ENCODE measurements at regions not wholly inside any gene's neighbourhood (a gene's known extent, or its start where the extent isn't known, plus 50 kb on each side); places are given as distances from the start of the nearest gene placed in this dataset.

- Histone ChIP-seq H3K79me2 (no peaks in the 10 kb centered on the region), H3K4me3 (no peak overlapping the region), H3K9me2 (replicated peaks; ENCODE audit: insufficient read depth) (no peaks in the 10 kb centered on the region), H3K9me3 (ENCODE audit: low read depth) (no peaks in the 10 kb centered on the region), H3K27me3 (no peaks in the 10 kb centered on the region), H3K36me3 (replicated peaks; ENCODE audit: insufficient read depth, low read depth) (no peaks in the 10 kb centered on the region), H4K20me1 (ENCODE audit: insufficient read depth, poor library complexity, severe bottlenecking) (no peaks in the 10 kb centered on the region), H2AFZ (no peak overlapping the region), H3K27ac (peak overlapping the region; percentile 44), H3K4me1 (ENCODE audit: insufficient read depth) (peaks cover 13% of the 10 kb centered on the region), H3K4me2 (no peak overlapping the region)
- no peak for TF ChIP-seq EZH2phosphoT487 (IDR thresholded peaks at IDR 0.05; ENCODE audit: low read depth, severe bottlenecking, unreplicated experiment)
- no peak for TF ChIP-seq EZH2 (IDR thresholded peaks at IDR 0.05; ENCODE audit: borderline replicate concordance)
- TF ChIP-seq, protein P1, sequence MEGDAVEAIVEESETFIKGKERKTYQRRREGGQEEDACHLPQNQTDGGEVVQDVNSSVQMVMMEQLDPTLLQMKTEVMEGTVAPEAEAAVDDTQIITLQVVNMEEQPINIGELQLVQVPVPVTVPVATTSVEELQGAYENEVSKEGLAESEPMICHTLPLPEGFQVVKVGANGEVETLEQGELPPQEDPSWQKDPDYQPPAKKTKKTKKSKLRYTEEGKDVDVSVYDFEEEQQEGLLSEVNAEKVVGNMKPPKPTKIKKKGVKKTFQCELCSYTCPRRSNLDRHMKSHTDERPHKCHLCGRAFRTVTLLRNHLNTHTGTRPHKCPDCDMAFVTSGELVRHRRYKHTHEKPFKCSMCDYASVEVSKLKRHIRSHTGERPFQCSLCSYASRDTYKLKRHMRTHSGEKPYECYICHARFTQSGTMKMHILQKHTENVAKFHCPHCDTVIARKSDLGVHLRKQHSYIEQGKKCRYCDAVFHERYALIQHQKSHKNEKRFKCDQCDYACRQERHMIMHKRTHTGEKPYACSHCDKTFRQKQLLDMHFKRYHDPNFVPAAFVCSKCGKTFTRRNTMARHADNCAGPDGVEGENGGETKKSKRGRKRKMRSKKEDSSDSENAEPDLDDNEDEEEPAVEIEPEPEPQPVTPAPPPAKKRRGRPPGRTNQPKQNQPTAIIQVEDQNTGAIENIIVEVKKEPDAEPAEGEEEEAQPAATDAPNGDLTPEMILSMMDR (IDR thresholded peaks at IDR 0.05; ENCODE audit: poor library complexity), result no peak
- no peak for DNase-seq (ENCODE audit: low spot score)
- 83% methylated on average over 5 of the region's 5 CpGs for WGBS (ENCODE audit: low lambda C conversion rate, missing lambda C conversion rate)
These were observed 419.5 kb upstream of the ARGLU1 start for GRCh38 chr13:106987427-106987785.

DNA sequence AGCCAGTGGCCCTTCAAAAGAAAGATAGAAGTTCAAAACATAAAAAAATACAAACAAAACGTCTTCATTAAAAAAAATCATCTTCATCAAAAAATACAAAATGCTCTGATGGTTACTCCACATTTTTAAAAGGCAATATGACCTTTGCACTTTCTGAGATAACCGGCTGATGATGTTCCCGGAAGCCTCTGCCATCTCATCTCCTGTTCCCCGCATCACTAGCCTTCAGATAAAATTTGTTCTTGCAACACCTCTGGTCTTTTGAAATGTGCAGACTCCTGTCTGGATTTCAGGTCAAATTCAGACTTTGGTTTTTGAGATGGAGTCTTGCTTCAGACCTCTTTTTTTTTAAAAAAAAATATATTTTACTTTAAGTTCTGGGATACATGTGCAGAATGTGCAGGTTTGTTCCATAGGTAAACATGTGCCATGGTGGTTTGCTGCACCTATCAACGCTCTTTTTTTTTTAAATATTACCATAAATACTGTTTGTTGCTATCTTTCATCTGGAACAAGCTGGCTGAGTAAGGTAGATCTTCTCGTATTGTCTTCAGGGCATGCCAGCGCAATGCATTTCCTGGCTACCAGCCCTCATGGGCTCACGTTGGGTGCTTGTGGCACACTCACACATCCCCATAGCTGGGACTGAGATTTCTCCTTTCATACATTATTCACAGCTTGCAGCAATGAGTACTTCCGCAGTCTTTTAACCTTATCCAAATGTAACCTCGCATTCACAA is 418.9 kb upstream of the ARGLU1 start:
- H3K27me3 ChIP-seq, result no peaks in the 10 kb centered on the region
- H3K4me3 ChIP-seq, result no peak overlapping the region
- TF ChIP-seq EZH2phosphoT487 (IDR thresholded peaks at IDR 0.05; ENCODE audit: low read depth, severe bottlenecking, unreplicated experiment), result no peak
- TF ChIP-seq, protein P1 (IDR thresholded peaks at IDR 0.05; ENCODE audit: poor library complexity), result no peak
- TF ChIP-seq EZH2 (IDR thresholded peaks at IDR 0.05; ENCODE audit: borderline replicate concordance), result no peak
- peak overlapping the region; percentile 65 for H3K27ac ChIP-seq
- H3K4me2 ChIP-seq, result peak overlapping the region; percentile 36
- peak; percentile 38 for DNase-seq (ENCODE audit: low spot score)
- no peak overlapping the region for H2AFZ ChIP-seq
- H4K20me1 ChIP-seq (ENCODE audit: insufficient read depth, poor library complexity, severe bottlenecking), result no peaks in the 10 kb centered on the region
- no peaks in the 10 kb centered on the region for H3K9me3 ChIP-seq (ENCODE audit: low read depth)
- no peaks in the 10 kb centered on the region for H3K9me2 ChIP-seq (replicated peaks; ENCODE audit: insufficient read depth)
- peaks cover 13% of the 10 kb centered on the region for H3K4me1 ChIP-seq (ENCODE audit: insufficient read depth)
- no peaks in the 10 kb centered on the region for H3K79me2 ChIP-seq
- 81% methylated on average over 10 of the region's 10 CpGs for WGBS (ENCODE audit: low lambda C conversion rate, missing lambda C conversion rate)
- H3K36me3 ChIP-seq (replicated peaks; ENCODE audit: insufficient read depth, low read depth), result no peaks in the 10 kb centered on the region

DNA sequence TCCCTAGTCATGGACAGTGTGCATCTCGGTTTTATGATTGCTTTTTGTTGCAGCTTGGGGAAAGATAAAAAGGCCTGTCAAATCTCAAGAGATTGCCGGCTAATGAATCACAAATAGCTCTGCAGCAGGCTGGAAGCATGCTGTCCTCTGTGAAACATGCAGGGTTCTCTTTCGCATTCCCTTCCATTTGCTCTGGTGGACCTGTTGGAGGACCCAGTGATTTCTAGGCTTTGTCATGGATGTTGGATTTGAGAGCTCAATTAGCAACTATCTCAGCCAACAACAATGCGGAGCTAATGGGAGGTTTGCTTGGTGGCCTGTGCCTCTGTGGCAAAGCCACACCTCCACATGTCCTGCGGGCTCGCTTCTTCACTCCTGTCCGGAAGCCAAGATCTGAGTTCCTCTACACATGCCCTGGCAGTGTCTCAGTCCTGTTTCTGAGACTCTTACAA is 418.1 kb upstream of the ARGLU1 start:
- Histone ChIP-seq H3K36me3 (replicated peaks; ENCODE audit: insufficient read depth, low read depth) (no peaks in the 10 kb centered on the region), H3K79me2 (no peaks in the 10 kb centered on the region), H3K4me2 (peak overlapping the region; percentile 36), H3K9me2 (replicated peaks; ENCODE audit: insufficient read depth) (no peaks in the 10 kb centered on the region), H3K27ac (peak overlapping the region; percentile 65), H3K9me3 (ENCODE audit: low read depth) (no peaks in the 10 kb centered on the region), H3K27me3 (no peaks in the 10 kb centered on the region), H4K20me1 (ENCODE audit: insufficient read depth, poor library complexity, severe bottlenecking) (no peaks in the 10 kb centered on the region), H3K4me1 (ENCODE audit: insufficient read depth) (peaks cover 13% of the 10 kb centered on the region), H2AFZ (no peak overlapping the region), H3K4me3 (no peak overlapping the region)
- WGBS (ENCODE audit: low lambda C conversion rate, missing lambda C conversion rate), result 48% methylated on average over 7 of the region's 7 CpGs
- peak; percentile 46 for DNase-seq (ENCODE audit: low spot score)
- TF ChIP-seq EZH2 (IDR thresholded peaks at IDR 0.05; ENCODE audit: borderline replicate concordance), result no peak
- TF ChIP-seq, protein P1 (IDR thresholded peaks at IDR 0.05; ENCODE audit: poor library complexity), result no peak
- TF ChIP-seq EZH2phosphoT487 (IDR thresholded peaks at IDR 0.05; ENCODE audit: low read depth, severe bottlenecking, unreplicated experiment), result no peak

Data from hepatocyte (in vitro differentiated cells).